Upper lobe of left lung (tissue), 4 donors: ENCODE measurements at regions not wholly inside any gene's neighbourhood (a gene's known extent, or its start where the extent isn't known, plus 50 kb on each side); places are given as distances from the start of the nearest gene placed in this dataset.
"Not testable (repeated sequence)": the region's sequence is repeated elsewhere in the genome, so short reads cannot be mapped to it uniquely, and the experiment has no call there.

Experiments
- CTCF ChIP-seq, 6 experiments: fragments of 450-650 bp in 4 of 6; fragments of 200-600 bp in 2 of 6; sonication (generic) in 2 of 6; IDR thresholded peaks; one replicate each; pipeline ENCODE4 v1.5.1; 2016 to 2019; ENCODE audit warnings: antibody characterized with exemption in 6 of 6
- EP300 ChIP-seq, 4 donors: sonication (generic); formaldehyde crosslinking; IDR thresholded peaks; one replicate each; pipeline ENCODE4 v1.5.1; 2017; ENCODE audit warnings: antibody characterized with exemption in 4 of 4, control low read depth in 2 of 4

GRCh38 chr15:30842798-30843472 lies 60.8 kb upstream of the FAN1 start:
- not testable (repeated sequence) for TF ChIP-seq CTCF, EP300 (IDR thresholded peaks at IDR 0.05)
